Lower lobe of right lung (tissue), 2 donors: ENCODE measurements at regions not wholly inside any gene's neighbourhood (a gene's known extent, or its start where the extent isn't known, plus 50 kb on each side); places are given as distances from the start of the nearest gene placed in this dataset.

Experiments used
- ATAC-seq, 2 donors: fragments of 200-7000 bp; cut with Tn5 transposase; one replicate each; pipeline ENCODE4 v1.9.1; 2020 to 2022; ENCODE audit warnings: mild to moderate bottlenecking in 2 of 2, moderate library complexity in 2 of 2
- DNase-seq: peaks from one replicate; pipeline ENCODE4 v3.0.0-alpha.2; 2020
- H3K27ac ChIP-seq: fragments of 200-600 bp; one replicate; pipeline ENCODE4 v1.8.0; 2022
- H3K27me3 ChIP-seq: fragments of 200-600 bp; one replicate; pipeline ENCODE4 v1.8.0; 2022; ENCODE audit warnings: low read depth
- H3K36me3 ChIP-seq: fragments of 200-600 bp; one replicate; pipeline ENCODE4 v1.8.0; 2022; ENCODE audit warnings: mild to moderate bottlenecking
- H3K4me1 ChIP-seq: fragments of 200-600 bp; one replicate; pipeline ENCODE4 v1.8.0; 2022
- H3K4me3 ChIP-seq: fragments of 200-600 bp; one replicate; pipeline ENCODE4 v1.8.0; 2022; ENCODE audit warnings: mild to moderate bottlenecking
- H3K9me3 ChIP-seq: fragments of 200-600 bp; one replicate; pipeline ENCODE4 v1.8.0; 2022
- CTCF ChIP-seq: fragments of 200-600 bp; IDR thresholded peaks from one replicate; pipeline ENCODE4 v1.8.0; 2022; ENCODE audit warnings: antibody characterized with exemption, mild to moderate bottlenecking
- intact Hi-C: fragments of 100-400 bp; cut with DNase I; formaldehyde crosslinking; loops from one replicate; pipeline ENCODE4 v1.11.0; 2022
- donor health status: DM: no; HTN: yes; CAD: no; lungs with severe emphysema.

- Histone ChIP-seq H3K36me3 (no peaks in the 10 kb centered on the region), H3K27ac (no peak overlapping the region), H3K4me3 (no peak overlapping the region), H3K27me3 (no peaks in the 10 kb centered on the region), H3K9me3 (no peaks in the 10 kb centered on the region), H3K4me1 (no peaks in the 10 kb centered on the region)
- ATAC-seq (no peak), DNase-seq (no peak)
- intact Hi-C loops, result no loop called here
- no peak for TF ChIP-seq CTCF
These were observed 623.8 kb upstream of the NXPH2 start for GRCh38 chr2:139403948-139404347.

GRCh38 chr2:139394801-139395200, 614.6 kb upstream of the NXPH2 start:
- intact Hi-C loops, result no loop called here
- TF ChIP-seq CTCF, result no peak

GRCh38 chr2:139389391-139389790, 609.2 kb upstream of the NXPH2 start:
- no peaks in the 10 kb centered on the region for H3K4me1 ChIP-seq
- intact Hi-C loops, result no loop called here
- ATAC-seq, result no peak
- TF ChIP-seq CTCF, result no peak
- H3K36me3 ChIP-seq, result no peaks in the 10 kb centered on the region
- DNase-seq, result no peak
- no peaks in the 10 kb centered on the region for H3K9me3 ChIP-seq
- H3K27me3 ChIP-seq, result no peaks in the 10 kb centered on the region
- no peak overlapping the region for H3K27ac ChIP-seq
- no peak overlapping the region for H3K4me3 ChIP-seq

More at GRCh38 chr2:139394801-139395200, 614.6 kb upstream of the NXPH2 start:
- Histone ChIP-seq H3K27ac (no peak overlapping the region), H3K27me3 (no peaks in the 10 kb centered on the region), H3K4me3 (no peak overlapping the region), H3K36me3 (no peaks in the 10 kb centered on the region), H3K4me1 (no peaks in the 10 kb centered on the region), H3K9me3 (no peaks in the 10 kb centered on the region)
- DNase-seq (no peak), ATAC-seq (no peak)

GRCh38 chr2:139386401-139386800, 606.2 kb upstream of the NXPH2 start:
- Histone ChIP-seq H3K27ac (no peak overlapping the region), H3K4me1 (no peaks in the 10 kb centered on the region), H3K4me3 (no peak overlapping the region), H3K9me3 (no peaks in the 10 kb centered on the region), H3K27me3 (no peaks in the 10 kb centered on the region), H3K36me3 (no peaks in the 10 kb centered on the region)
- intact Hi-C loops, result no loop called here
- no peak for TF ChIP-seq CTCF
- no peak for ATAC-seq
- no peak for DNase-seq

- DNase-seq, result no peak
- H3K27me3 ChIP-seq, result no peaks in the 10 kb centered on the region
- H3K4me1 ChIP-seq, result no peaks in the 10 kb centered on the region
- ATAC-seq, result no peak
- H3K4me3 ChIP-seq, result no peak overlapping the region
- intact Hi-C loops, result no loop called here
- no peak for TF ChIP-seq CTCF
- H3K9me3 ChIP-seq, result no peaks in the 10 kb centered on the region
- H3K36me3 ChIP-seq, result no peaks in the 10 kb centered on the region
- no peak overlapping the region for H3K27ac ChIP-seq
These were observed 603.3 kb upstream of the NXPH2 start for GRCh38 chr2:139383532-139383931.

- H3K4me3 ChIP-seq, result no peak overlapping the region
- intact Hi-C loops, result no loop called here
- no peaks in the 10 kb centered on the region for H3K27me3 ChIP-seq
- H3K4me1 ChIP-seq, result no peaks in the 10 kb centered on the region
- no peaks in the 10 kb centered on the region for H3K36me3 ChIP-seq
- no peak for ATAC-seq
- H3K27ac ChIP-seq, result no peak overlapping the region
- DNase-seq, result no peak
- no peaks in the 10 kb centered on the region for H3K9me3 ChIP-seq
- no peak for TF ChIP-seq CTCF
These were observed 599.9 kb upstream of the NXPH2 start for GRCh38 chr2:139380051-139380450.
